ENCODE measurements at regions not wholly inside any gene's neighbourhood (a gene's known extent, or its start where the extent isn't known, plus 50 kb on each side); places are given as distances from the start of the nearest gene placed in this dataset.

- DNase-seq (ENCODE audit: low read depth in 1 of 2, low spot score in 1 of 2): no peak
- TF ChIP-seq GABPA (IDR thresholded peaks at IDR 0.05; ENCODE audit: low read depth) (no peak), POLR2AphosphoS5 (IDR thresholded peaks at IDR 0.05; ENCODE audit: low read depth) (no peak), REST (IDR thresholded peaks at IDR 0.05; ENCODE audit: insufficient replicate concordance, low read depth) (no peak)
- TF ChIP-seq, protein P1, sequence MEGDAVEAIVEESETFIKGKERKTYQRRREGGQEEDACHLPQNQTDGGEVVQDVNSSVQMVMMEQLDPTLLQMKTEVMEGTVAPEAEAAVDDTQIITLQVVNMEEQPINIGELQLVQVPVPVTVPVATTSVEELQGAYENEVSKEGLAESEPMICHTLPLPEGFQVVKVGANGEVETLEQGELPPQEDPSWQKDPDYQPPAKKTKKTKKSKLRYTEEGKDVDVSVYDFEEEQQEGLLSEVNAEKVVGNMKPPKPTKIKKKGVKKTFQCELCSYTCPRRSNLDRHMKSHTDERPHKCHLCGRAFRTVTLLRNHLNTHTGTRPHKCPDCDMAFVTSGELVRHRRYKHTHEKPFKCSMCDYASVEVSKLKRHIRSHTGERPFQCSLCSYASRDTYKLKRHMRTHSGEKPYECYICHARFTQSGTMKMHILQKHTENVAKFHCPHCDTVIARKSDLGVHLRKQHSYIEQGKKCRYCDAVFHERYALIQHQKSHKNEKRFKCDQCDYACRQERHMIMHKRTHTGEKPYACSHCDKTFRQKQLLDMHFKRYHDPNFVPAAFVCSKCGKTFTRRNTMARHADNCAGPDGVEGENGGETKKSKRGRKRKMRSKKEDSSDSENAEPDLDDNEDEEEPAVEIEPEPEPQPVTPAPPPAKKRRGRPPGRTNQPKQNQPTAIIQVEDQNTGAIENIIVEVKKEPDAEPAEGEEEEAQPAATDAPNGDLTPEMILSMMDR (IDR thresholded peaks at IDR 0.05; ENCODE audit: insufficient read depth, low read length): no peak
- H3K27ac ChIP-seq (replicated peaks): no peak overlapping the region
- no peak overlapping the region for H3K4me3 ChIP-seq (replicated peaks; ENCODE audit: insufficient read depth, low read length)
- no peaks in the 10 kb centered on the region for H3K27me3 ChIP-seq (ENCODE audit: insufficient read depth, poor library complexity, severe bottlenecking)
Measured at GRCh38 chr12:124411953-124412645, 117.2 kb downstream of the RFLNA start.

DNA sequence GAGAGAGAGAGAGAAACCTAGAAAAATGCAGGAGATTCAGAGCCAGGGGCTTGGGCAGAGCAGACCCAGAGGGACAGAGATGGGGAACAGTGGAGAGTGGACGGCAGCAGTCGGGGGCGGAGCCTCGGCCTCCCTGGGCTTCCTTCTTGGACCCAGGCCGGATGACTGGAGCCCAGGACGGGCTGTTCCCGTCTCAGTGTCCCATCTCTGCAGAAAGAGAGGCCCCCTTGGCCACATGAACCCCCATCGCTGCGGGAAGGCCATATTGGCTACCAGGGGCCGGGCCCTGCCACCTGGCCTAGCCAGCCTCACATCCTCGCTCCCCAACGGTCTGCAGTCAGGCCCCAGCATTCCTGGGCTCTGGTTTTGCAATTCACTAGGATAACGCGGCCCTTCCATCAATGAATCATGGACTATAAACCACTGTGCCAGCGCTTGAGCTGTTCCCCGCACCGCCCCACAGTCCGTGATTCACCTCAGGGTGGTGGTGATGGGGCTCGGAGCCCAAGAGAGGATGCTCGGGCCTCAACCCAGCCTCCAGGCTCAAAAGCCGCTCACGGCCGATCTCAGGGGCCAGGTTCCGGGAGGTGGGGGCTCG is 116.5 kb downstream of the RFLNA start:
- no peaks in the 10 kb centered on the region for H3K27me3 ChIP-seq (ENCODE audit: insufficient read depth, poor library complexity, severe bottlenecking)
- TF ChIP-seq REST (IDR thresholded peaks at IDR 0.05; ENCODE audit: insufficient replicate concordance, low read depth): no peak
- TF ChIP-seq GABPA (IDR thresholded peaks at IDR 0.05; ENCODE audit: low read depth): no peak
- TF ChIP-seq SPI1 (IDR thresholded peaks at IDR 0.05; ENCODE audit: borderline replicate concordance, low read depth): no peak
- TF ChIP-seq, protein P1 (IDR thresholded peaks at IDR 0.05; ENCODE audit: insufficient read depth, low read length): no peak
- no peak for TF ChIP-seq POLR2AphosphoS5 (IDR thresholded peaks at IDR 0.05; ENCODE audit: low read depth)
- no peak overlapping the region for H3K4me3 ChIP-seq (replicated peaks; ENCODE audit: insufficient read depth, low read length)
- H3K27ac ChIP-seq (replicated peaks): no peak overlapping the region
- no peak for DNase-seq (ENCODE audit: low read depth in 1 of 2, low spot score in 1 of 2)

GRCh38 chr12:124410354-124411175 is 115.7 kb downstream of the RFLNA start:
- no peak for DNase-seq (ENCODE audit: low read depth in 1 of 2, low spot score in 1 of 2)
- TF ChIP-seq POLR2AphosphoS5 (IDR thresholded peaks at IDR 0.05; ENCODE audit: low read depth) (no peak), SPI1 (IDR thresholded peaks at IDR 0.05; ENCODE audit: borderline replicate concordance, low read depth) (no peak), GABPA (IDR thresholded peaks at IDR 0.05; ENCODE audit: low read depth) (no peak), REST (IDR thresholded peaks at IDR 0.05; ENCODE audit: insufficient replicate concordance, low read depth) (no peak)
- TF ChIP-seq, protein P1 (IDR thresholded peaks at IDR 0.05; ENCODE audit: insufficient read depth, low read length): no peak
- Histone ChIP-seq H3K27me3 (ENCODE audit: insufficient read depth, poor library complexity, severe bottlenecking) (no peaks in the 10 kb centered on the region), H3K4me3 (replicated peaks; ENCODE audit: insufficient read depth, low read length) (no peak overlapping the region), H3K27ac (replicated peaks) (no peak overlapping the region)

All from HL-60 (cell line).